ENCODE measurements at regions not wholly inside any gene's neighbourhood (a gene's known extent, or its start where the extent isn't known, plus 50 kb on each side); places are given as distances from the start of the nearest gene placed in this dataset.

DNA sequence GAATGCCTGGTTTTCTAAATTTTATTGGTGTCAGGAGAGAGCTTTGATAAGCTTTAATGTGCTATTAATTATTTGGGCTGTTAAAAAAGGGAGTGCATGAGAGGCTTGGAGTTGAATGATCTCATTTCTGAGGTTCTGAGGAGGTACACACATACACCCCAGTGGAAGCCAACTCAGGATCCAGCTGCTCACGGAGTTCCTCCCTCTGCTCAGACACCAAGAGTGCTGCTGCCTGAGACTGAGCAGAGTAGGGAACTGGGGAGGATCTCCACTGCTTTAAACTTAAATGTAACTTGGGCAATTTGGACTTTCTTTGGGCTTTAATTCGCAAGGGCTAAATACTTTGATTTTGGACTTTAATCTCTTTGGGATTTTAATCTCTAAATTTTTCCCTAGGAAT lies 414.4 kb upstream of the CADM1 start:
- TF ChIP-seq EP300 (IDR thresholded peaks at IDR 0.05; ENCODE audit: borderline replicate concordance) (no peak), YY1 (IDR thresholded peaks at IDR 0.05; ENCODE audit: low read depth) (no peak), RAD21 (IDR thresholded peaks at IDR 0.05; ENCODE audit: low read depth) (no peak), NFIC (IDR thresholded peaks at IDR 0.05) (no peak)

Data from Ishikawa (cell line).